ENCODE measurements at regions not wholly inside any gene's neighbourhood (a gene's known extent, or its start where the extent isn't known, plus 50 kb on each side); places are given as distances from the start of the nearest gene placed in this dataset.
A peak's percentile ranks its signal among the peaks of the same experiment; 100 is the strongest.

GRCh38 chr2:144936442-144936841, 416.5 kb upstream of the ZEB2 start:
- TF ChIP-seq CTCF (IDR thresholded peaks at IDR 0.05; ENCODE audit: insufficient read depth, low read depth, low read length) = no peak
- H3K4me3 ChIP-seq (ENCODE audit: low read depth, low read length) = no peak overlapping the region
- DNase-seq (ENCODE audit: low read depth) = peak; percentile 16

- no peak overlapping the region for H3K4me3 ChIP-seq (ENCODE audit: low read depth, low read length)
- peak; percentile 52 for DNase-seq (ENCODE audit: low read depth)
- no peak for TF ChIP-seq CTCF (IDR thresholded peaks at IDR 0.05; ENCODE audit: insufficient read depth, low read depth, low read length)
These were observed 415.8 kb upstream of the ZEB2 start for GRCh38 chr2:144935736-144936135.

GRCh38 chr2:144935191-144935590, 415.3 kb upstream of the ZEB2 start:
- DNase-seq (ENCODE audit: low read depth) = peak; percentile 28
- H3K4me3 ChIP-seq (ENCODE audit: low read depth, low read length) = no peak overlapping the region
- TF ChIP-seq CTCF (IDR thresholded peaks at IDR 0.05; ENCODE audit: insufficient read depth, low read depth, low read length) = no peak

GRCh38 chr2:144931960-144932359, 412.0 kb upstream of the ZEB2 start:
- TF ChIP-seq CTCF (IDR thresholded peaks at IDR 0.05; ENCODE audit: insufficient read depth, low read depth, low read length) = no peak
- peak; percentile 64 for DNase-seq (ENCODE audit: low read depth)
- no peak overlapping the region for H3K4me3 ChIP-seq (ENCODE audit: low read depth, low read length)

GRCh38 chr2:144931480-144931879, 411.6 kb upstream of the ZEB2 start:
- no peak for DNase-seq (ENCODE audit: low read depth)
- no peak overlapping the region for H3K4me3 ChIP-seq (ENCODE audit: low read depth, low read length)
- TF ChIP-seq CTCF (IDR thresholded peaks at IDR 0.05; ENCODE audit: insufficient read depth, low read depth, low read length) = no peak

- DNase-seq (ENCODE audit: low read depth) = no peak
- no peak for TF ChIP-seq CTCF (IDR thresholded peaks at IDR 0.05; ENCODE audit: insufficient read depth, low read depth, low read length)
- no peak overlapping the region for H3K4me3 ChIP-seq (ENCODE audit: low read depth, low read length)
These were observed 407.5 kb upstream of the ZEB2 start for GRCh38 chr2:144927429-144927828.

GRCh38 chr2:144925886-144926285, 406.0 kb upstream of the ZEB2 start:
- no peak for TF ChIP-seq CTCF (IDR thresholded peaks at IDR 0.05; ENCODE audit: insufficient read depth, low read depth, low read length)
- H3K4me3 ChIP-seq (ENCODE audit: low read depth, low read length) = no peak overlapping the region
- no peak for DNase-seq (ENCODE audit: low read depth)
